GM12891 (cell line): ENCODE measurements at regions not wholly inside any gene's neighbourhood (a gene's known extent, or its start where the extent isn't known, plus 50 kb on each side); places are given as distances from the start of the nearest gene placed in this dataset.

Experiments
- DNase-seq: peaks from one replicate; pipeline ENCODE4 v3.0.0; 2011; ENCODE audit warnings: low spot score; ENCODE audit not compliant: insufficient read length
- FAIRE-seq: peaks from 2 replicates; lab custom pipeline; 2011; peaks lifted over from hg19 to GRCh38; lab: Jason Lieb, UNC
- PAX5 ChIP-seq: IDR thresholded peaks from 2 replicates; pipeline ENCODE4 v1.6.1; 2011; ENCODE audit warnings: low read length, moderate library complexity, mild to moderate bottlenecking; ENCODE audit not compliant: insufficient read depth, severe bottlenecking
- POLR2A ChIP-seq: IDR thresholded peaks from 2 replicates; pipeline ENCODE4 v1.6.1; 2011; ENCODE audit warnings: low read depth, low read length, control low read depth
- POLR2AphosphoS5 ChIP-seq: IDR thresholded peaks from 2 replicates; pipeline ENCODE4 v1.6.1; 2011; ENCODE audit warnings: low read depth, low read length, control low read depth
- POU2F2 ChIP-seq: IDR thresholded peaks from 2 replicates; pipeline ENCODE4 v1.6.1; 2011; ENCODE audit warnings: low read depth, mild to moderate bottlenecking, control low read depth, low read length, moderate library complexity
- SPI1 ChIP-seq: IDR thresholded peaks from 2 replicates; pipeline ENCODE4 v1.6.1; 2011; ENCODE audit warnings: low read depth, low read length, control low read depth
- TAF1 ChIP-seq: IDR thresholded peaks from 2 replicates; pipeline ENCODE4 v1.6.1; 2011; ENCODE audit warnings: low read depth, low read length, control low read depth

DNA sequence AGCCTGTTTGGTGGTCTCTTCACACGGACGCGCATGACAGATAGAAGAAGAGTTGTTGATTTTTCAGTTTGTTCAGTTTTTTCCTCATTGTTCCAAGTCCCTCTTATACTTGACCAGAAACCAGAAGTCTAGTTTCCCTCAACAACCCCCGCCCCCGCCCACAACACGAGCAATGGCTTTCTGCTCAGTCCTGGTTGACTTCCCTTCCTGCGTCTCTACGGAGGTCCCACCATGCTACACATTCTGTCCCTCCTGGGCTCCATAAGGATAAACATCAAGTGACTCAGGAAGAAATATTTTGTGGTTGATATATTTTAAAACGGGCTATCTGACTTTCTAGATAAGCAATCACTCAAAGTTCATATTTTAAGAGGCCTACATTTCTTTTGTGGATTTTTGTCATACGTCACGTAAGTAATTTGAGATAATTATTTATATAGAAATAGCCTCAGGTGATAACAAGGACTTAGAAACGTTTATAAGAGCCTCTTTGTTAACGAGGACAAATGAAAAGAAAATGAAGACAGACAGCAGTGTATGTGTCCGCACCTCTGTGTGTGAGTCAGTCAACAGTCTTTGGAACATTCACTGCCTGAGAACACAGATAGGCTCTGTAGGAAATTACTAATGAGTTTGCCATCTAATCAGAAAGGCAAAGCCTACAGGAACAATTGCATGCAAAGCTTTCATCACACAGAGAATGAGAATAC lies 214.4 kb downstream of the RAP2A start:
- FAIRE-seq: no peak
- TF ChIP-seq POLR2AphosphoS5: no peak
- TF ChIP-seq PAX5: no peak
- TF ChIP-seq POU2F2: no peak
- TF ChIP-seq POLR2A: no peak
- TF ChIP-seq TAF1: no peak
- TF ChIP-seq SPI1: no peak

DNA sequence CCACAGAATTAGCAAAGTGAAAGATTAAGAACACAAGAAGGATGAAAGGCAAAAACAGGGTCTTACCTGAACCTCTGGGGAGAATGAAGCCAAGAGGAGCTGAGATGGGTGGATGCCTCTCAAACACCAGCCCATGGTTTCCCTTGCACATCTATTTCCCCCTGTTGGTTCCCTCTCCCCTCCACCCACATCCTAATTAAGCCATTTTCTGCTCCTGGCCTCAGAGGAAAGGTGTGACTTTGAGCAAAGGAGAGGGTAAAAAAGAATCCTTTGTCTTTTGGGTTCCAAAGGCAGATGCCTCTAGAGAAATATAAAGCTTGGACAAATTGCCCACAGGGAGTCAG lies 214.9 kb downstream of the RAP2A start:
- no peak for FAIRE-seq
- DNase-seq: no peak
- TF ChIP-seq SPI1 (no peak), POU2F2 (no peak), POLR2A (no peak), POLR2AphosphoS5 (no peak), TAF1 (no peak)

More for the DNA sequence above, 214.4 kb downstream of the RAP2A start:
- DNase-seq: no peak

DNA sequence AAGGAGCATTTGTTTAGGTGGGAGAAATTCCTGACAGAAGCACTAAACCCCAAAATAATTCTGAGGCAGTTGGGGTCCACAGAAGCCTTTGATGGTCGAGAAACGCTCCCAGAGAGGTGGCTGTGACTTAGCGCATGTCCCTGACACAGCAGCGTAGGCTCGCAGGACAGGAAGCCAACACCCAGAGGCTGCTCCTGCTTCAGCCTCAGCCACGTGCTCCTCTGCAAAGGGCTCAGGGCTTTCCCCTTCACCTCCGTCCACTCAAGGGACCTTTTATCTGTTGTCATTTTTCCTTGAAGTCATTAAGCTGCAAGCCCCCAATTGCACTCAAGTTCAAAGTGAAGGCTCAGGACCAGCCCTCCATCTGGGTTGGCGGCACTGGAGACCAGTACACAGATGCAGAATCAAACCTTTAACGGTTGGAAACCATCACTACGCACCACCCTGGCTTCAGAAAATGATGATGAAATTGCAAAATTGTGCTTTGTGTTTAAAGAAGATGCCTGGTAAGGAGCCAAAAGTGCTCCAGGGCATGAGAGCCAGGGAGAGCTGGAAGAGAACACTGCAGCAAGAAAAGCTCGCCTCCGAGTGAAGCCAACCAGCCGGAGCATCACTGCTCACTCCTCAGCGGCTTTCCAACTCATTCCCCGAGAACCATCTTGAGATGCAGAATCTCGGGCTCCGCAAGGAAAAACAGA lies 219.6 kb downstream of the RAP2A start:
- no peak for TF ChIP-seq PAX5
- TF ChIP-seq POU2F2: no peak
- TF ChIP-seq TAF1: no peak
- no peak for TF ChIP-seq SPI1
- TF ChIP-seq POLR2A: no peak
- TF ChIP-seq POLR2AphosphoS5: no peak
- DNase-seq (no peak), FAIRE-seq (no peak)

DNA sequence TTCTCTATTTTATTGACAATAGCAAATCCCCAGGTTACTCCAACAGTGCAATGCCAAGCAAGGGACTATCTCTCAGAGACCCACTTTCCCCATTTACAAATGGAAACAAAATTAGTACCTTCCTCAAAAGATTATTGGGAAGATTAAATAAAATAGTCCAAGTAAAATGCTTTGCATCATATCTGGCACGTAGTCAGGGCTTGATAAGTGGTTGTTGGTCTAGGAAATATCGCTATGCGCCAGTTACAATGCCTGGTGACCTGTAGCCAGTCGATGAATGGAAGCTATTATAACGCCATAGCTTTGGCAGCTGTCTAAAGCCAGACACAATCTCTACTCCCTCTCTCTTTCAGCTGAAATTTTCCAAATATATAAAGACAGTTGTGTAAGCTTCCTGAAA lies 220.3 kb downstream of the RAP2A start:
- FAIRE-seq (no peak), DNase-seq (no peak)
- TF ChIP-seq PAX5: no peak
- TF ChIP-seq POU2F2: no peak
- no peak for TF ChIP-seq TAF1
- no peak for TF ChIP-seq SPI1

DNA sequence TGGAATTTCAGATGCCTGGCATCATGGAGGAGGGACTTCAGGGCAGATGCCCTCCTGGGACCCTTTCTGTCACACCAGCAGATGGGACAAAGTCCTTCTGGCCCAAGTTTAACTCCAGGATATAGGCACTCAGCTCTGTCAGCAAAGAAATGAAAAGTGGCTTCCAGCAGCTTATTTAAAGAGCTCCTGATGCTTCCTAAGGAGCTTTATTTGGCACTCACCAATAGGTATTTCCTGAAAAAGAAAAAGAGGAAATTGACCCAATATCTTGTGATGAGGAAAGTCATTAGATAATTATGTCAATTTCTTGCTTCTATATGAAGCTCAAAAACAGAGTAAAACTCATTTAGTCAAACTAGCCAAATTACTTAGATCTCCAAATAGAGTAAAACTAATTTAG lies 224.6 kb downstream of the RAP2A start:
- DNase-seq: no peak
- TF ChIP-seq TAF1 (no peak), POU2F2 (no peak), PAX5 (no peak), POLR2A (no peak), SPI1 (no peak), POLR2AphosphoS5 (no peak)
- no peak for FAIRE-seq

DNA sequence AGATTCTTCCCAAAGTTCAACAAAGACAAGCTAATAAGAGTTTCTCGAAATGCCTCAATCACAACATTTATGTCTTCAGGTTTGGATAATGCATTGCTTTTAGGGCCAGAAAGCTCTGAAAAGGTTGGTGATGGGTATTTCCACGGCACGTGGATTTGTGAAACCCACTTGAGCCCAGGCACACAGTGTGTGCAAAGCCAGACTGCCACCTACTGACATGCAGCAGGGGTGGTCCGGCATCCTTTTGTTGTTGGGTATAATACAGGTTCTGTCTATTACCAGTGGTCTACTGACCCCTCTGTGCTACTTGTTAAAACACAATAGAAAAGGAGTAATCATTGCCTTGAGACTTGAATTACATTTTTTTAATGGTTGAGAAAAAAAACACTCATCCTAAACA lies 225.6 kb downstream of the RAP2A start:
- no peak for FAIRE-seq
- no peak for DNase-seq
- TF ChIP-seq TAF1: no peak
- no peak for TF ChIP-seq PAX5
- no peak for TF ChIP-seq POLR2A
- no peak for TF ChIP-seq SPI1
- no peak for TF ChIP-seq POU2F2
- TF ChIP-seq POLR2AphosphoS5: no peak

DNA sequence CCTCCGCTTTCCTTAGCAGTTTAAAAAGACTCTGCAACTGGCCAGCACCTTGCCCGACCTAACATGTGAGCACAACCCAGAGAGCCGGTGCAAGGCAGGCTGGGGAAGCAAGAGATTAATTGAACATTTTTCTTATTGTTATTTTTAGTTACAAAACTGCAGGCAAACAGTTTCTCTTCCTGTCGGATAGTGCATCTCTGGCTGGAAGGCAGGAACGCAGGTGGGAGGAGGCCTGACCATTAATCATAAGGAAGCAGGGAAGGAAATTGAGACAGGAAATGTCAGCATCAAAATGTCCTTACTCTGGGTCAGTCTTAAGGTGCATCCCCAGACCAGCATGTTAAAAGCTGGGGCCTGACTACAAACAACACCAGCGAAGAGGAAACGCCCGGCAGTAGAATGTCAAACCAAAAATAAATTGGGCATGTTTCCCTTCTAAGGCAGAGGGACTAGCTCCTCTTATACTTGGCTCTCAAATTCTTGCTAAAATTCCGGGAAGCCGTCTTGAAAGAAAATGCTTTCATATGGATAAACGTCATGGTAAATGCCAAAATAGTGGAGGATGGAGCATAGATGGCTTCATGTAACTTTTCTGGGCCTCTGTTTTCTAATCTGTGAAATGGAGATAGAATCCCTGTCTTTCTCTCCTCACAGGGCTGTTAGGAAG lies 226.8 kb downstream of the RAP2A start:
- FAIRE-seq: no peak
- TF ChIP-seq SPI1: no peak
- TF ChIP-seq PAX5: no peak
- no peak for TF ChIP-seq POLR2A
- no peak for TF ChIP-seq POLR2AphosphoS5
- no peak for TF ChIP-seq TAF1
- TF ChIP-seq POU2F2: no peak

DNA sequence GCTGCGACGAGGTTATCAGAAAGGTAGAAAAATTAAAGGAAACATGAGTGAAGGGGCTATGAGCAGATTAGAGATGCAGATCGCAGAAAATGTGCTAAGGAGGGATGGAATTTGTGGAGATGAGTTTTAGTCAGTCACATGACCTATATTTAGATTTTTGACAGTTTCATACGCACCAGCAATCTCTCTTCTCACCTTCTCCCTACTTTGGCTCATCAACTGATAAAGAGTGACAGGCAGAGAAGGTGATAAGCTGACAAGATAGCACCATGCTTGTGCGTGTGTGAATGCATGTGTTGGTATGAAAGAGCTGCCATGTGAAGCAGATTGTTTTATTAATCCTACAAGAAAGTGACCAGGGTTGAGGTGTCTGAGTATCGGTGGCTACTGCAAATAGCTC lies 252.6 kb downstream of the RAP2A start:
- no peak for FAIRE-seq
- DNase-seq: no peak
- no peak for TF ChIP-seq POLR2A
- no peak for TF ChIP-seq POLR2AphosphoS5
- TF ChIP-seq POU2F2: no peak
- no peak for TF ChIP-seq PAX5
- no peak for TF ChIP-seq TAF1
- TF ChIP-seq SPI1: no peak

More for the DNA sequence above, 226.8 kb downstream of the RAP2A start:
- DNase-seq: no peak

DNA sequence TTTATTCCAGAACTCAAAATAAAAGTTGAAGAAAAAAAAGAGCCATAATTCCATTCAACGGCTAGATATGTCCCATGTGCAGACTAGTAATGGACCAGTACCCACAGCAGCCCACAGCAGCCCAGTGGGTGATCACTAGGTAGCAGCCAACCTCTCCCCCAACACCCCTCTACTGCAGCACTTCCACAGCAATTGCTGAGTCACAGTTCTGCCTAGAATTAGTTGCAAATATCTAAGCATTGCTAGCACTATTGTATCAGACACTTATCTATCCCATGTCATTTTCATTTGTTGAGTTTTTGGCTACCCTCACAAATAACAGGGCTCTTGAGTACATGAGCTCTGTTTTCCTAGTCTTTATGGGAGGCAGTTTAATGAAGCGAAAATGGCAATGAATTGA lies 258.7 kb downstream of the RAP2A start:
- TF ChIP-seq PAX5: no peak
- no peak for TF ChIP-seq POLR2AphosphoS5
- no peak for TF ChIP-seq POU2F2
- TF ChIP-seq SPI1: no peak
- no peak for FAIRE-seq

DNA sequence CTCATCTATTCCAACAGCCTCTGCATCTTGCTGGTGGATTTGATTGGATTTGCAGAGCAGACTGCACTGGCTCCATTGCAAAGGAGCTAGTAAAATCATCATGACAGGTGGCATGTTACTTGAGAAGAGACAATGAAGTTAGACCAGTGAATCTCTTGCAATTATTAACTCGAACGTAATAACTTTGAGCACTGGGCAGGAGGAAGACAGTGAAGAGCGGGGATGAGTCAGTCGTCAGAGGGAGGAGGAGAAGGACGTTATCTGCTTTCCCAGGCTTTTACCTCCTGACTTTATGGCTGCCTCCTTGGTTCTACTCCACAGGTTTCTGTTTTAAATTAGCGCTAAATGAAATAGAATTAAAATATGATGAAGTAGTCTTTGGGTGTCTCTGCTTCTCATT lies 257.8 kb upstream of the IPO5 start:
- TF ChIP-seq POLR2AphosphoS5: no peak
- no peak for TF ChIP-seq PAX5
- TF ChIP-seq POLR2A: no peak
- no peak for TF ChIP-seq TAF1
- no peak for TF ChIP-seq POU2F2
- TF ChIP-seq SPI1: no peak
- DNase-seq (no peak), FAIRE-seq (no peak)

More for the DNA sequence above, 258.7 kb downstream of the RAP2A start:
- DNase-seq: no peak
